Superior temporal gyrus (tissue), 1 donor: ENCODE measurements at regions not wholly inside any gene's neighbourhood (a gene's known extent, or its start where the extent isn't known, plus 50 kb on each side); places are given as distances from the start of the nearest gene placed in this dataset.

ENCODE experiments used
- DNase-seq: peaks from one replicate; pipeline ENCODE4 v3.0.0-alpha.2; 2016; ENCODE audit errors: extremely low spot score

DNA sequence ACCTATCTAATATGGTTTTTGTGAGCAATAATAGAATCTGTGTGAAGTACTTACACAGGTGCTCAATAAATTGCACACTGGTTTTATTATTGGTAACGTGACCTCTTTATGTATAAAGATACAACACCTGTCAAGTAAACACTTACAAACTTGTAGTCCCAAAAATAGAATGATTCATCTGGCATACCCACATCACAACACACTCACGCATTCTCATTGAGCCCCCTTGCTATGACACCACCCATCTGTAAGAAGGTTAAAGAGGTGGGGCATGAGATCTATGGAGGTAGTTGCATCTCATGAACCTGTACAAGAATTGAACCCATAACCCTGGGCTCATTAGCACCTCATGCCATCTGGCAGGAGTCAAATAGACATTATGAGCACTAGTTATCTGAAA is 134.9 kb upstream of the THBS1 start:
- DNase-seq = no peak

DNA sequence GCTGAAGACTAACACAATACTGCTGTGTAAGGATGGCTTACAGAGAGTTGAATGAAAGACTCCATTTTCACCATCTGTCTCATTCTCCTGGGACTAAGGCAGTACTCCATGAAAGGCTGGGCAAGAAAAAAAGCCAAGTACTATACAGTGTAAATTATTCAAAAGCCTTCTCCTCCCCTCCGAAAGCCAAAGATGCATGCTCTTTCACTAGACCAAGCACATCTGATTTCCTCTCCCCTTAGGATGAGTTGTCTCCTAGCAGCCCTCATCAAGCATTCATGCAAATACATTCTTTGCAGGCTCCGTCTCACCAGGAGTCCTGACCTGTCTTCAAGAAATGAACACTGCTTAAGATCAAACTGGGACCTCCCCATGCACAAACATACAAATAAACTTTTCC is 133.5 kb upstream of the THBS1 start:
- no peak for DNase-seq

DNA sequence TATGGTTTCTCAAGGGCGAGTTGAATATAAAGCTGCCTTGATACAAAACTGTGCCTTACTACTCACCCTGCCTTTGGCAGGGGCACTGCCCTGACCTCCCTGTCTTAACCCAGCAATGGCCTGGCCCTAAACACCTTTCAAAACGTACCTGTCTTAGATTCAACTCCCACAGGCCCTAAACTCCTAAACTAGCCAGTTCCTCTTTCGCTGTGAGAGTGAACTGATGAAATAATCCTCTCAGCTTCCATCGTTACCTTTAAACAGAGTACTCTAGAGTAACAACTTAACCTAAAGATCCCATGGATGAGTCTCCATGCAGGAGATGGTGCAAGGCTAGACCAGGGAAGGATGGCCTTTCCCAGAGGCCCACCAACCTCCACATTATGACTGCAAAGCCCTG is 133.0 kb upstream of the THBS1 start:
- DNase-seq = no peak

GRCh38 chr15:39448409-39448808 is 132.5 kb upstream of the THBS1 start:
- DNase-seq = no peak

GRCh38 chr15:39451121-39451688 is 129.7 kb upstream of the THBS1 start:
- DNase-seq = no peak

DNA sequence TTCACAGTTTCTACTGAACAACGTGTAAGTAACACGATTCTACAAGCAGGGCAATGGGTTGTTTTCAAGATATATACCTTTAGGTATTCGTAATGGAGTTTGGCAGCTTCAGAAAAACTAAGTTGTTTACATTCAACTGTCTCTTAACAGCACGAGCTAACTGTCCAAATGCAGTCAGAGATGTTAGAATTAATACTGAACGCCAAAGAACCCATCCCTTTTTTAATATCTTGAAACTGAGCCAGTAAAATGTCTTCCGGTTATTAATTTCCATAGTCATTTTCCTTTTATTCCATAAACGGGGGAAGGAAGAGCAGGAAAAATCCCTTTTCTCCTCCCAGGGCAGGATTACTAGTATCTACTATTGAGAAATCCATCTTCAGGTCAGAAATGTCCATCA is 129.0 kb upstream of the THBS1 start:
- no peak for DNase-seq

DNA sequence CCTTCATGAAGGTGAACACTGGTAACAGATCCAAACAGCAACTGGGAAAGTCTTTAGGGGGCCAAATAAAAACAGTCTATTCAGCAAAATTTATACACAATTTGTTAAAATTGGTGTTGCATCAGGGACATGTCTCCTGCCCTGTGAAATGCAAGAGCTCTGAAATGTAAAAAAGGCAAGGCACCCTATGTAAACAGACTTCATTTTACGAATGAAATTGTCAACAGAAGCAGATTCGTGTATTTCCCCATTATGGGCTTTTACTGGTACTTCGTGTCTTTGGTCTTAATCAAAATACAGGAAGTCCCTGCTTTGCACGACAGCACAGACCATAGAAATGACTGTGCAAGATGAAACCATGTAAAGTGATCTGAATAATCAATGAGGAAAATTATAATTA is 127.3 kb upstream of the THBS1 start:
- DNase-seq = no peak

- no peak for DNase-seq
Observed at GRCh38 chr15:39454189-39454986, 126.5 kb upstream of the THBS1 start.

DNA sequence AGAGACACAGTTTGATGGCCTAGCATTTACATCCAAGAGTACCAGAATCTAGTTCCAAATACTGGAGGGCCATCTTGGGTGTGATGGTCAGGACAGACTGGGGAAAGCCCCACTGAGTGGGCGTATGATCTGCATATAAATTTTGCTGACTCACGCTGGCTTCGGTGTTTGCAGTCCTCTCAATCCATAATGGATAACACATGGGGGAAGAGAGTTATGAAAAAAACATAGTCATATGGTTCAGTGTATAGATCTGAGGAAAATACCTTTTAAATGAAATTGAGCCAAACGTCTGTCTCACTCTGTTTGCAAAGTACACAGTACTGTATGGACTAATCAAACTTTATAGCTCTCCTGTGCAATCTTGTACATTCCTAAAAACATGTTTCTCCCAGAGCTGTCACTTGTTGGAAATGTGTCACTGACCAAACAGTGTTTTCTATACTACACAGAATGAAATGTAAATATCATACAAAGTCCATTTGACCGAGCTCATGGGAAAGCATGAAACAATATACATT is 125.3 kb upstream of the THBS1 start:
- no peak for DNase-seq

GRCh38 chr15:39456159-39456558 is 124.7 kb upstream of the THBS1 start:
- no peak for DNase-seq

DNA sequence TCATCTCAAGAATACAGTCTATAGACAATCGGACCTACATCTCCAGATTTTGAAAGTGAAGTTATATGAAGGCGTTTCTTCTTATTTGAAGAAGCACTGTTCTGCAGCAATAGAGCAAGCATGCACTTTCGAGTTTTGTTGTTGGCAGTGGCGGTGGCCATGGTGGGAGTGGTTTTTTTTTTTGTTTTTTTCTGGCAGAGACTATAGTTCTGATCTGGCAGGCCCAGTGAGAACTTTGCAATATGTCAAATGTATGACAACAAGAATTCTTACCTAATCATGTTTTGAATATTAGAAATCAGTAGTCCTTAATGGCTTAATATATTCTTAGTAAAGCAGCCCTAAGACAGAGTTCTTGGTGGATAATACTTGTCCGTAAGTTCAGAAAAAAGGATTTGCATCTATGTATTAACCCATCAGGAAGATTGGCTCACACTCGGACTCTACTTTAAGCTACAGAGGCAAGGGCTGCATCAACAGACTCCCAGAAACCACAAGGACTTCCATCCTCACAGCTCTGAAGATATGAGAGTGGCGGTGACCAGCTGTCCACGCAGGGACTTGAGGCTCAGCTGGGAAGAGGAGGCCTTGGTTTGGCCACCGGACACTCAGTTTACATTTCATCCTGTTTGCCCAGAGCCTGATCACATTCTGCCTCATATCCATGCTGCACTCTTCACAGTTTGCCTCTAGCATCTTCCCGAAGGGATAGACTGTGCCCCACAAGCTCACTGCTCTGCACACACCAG is 124.1 kb upstream of the THBS1 start:
- DNase-seq = no peak

- DNase-seq = no peak
Observed at GRCh38 chr15:39458131-39458530, 122.7 kb upstream of the THBS1 start.

DNA sequence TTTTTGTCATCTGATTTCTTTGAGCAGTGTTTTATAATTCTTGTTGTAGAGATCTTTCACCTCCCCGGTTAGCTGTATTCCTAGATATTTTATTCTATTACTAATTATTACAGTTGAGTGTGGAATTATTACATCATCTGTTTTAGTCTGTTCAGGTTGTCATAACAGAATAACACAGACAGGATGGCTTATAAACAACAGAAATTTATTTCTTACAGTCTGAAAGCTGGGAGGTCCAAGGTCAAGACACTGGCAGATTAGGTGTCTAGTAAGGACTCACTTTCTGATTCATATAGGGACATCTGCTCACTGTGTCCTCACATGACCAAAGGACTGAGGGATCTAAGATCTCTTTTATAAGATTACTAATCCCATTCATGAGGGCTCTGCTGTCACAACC is 121.3 kb upstream of the THBS1 start:
- DNase-seq = no peak

GRCh38 chr15:39460748-39461147 is 120.1 kb upstream of the THBS1 start:
- DNase-seq = no peak

- DNase-seq = no peak
Observed at GRCh38 chr15:39461536-39462130, 119.2 kb upstream of the THBS1 start.

DNA sequence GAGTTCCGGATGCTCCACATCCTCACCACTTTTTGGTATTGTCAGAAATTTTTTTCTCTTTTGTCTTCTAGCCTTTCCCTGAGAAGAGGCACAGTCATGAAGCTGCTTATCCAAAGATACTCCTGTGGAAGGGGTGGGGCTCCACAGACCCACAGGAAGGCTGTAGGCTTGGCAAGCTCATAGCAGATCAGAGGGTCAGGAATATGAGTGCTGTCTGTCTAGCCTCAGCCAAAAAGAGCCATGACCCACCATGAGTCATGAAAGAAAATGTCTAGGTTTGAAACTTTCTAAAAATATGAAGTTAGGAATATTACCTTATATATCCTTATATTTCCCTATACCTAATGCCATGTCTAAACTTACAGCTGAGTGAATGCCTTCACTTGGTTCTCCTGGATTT is 118.2 kb upstream of the THBS1 start:
- DNase-seq = no peak

GRCh38 chr15:39465843-39466749 is 114.8 kb upstream of the THBS1 start:
- DNase-seq = no peak

DNA sequence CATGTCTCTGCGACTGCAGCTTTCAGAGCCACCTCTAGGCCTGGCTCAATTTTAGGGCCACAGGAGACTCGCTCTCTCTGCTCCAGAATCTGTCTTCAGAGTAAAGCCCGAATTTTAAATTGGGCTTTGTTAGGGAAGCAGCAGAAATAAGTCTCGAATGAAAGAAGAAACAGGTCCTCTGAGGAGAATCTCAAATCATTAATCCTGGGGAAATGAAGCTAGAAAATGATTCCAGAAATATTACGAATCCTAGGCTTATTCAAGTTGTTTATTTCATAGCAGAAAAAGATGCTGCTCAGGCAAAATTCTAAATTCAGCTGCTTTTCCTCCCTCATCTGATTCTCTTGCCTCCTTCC is 114.2 kb upstream of the THBS1 start:
- DNase-seq = no peak

- no peak for DNase-seq
Observed at GRCh38 chr15:39468331-39468730, 112.5 kb upstream of the THBS1 start.

- DNase-seq = no peak
Observed at GRCh38 chr15:39468828-39469227, 112.1 kb upstream of the THBS1 start.

- no peak for DNase-seq
Observed at GRCh38 chr15:39471785-39472574, 108.9 kb upstream of the THBS1 start.
